HG03045 (cell line): ENCODE measurements at regions not wholly inside any gene's neighbourhood (a gene's known extent, or its start where the extent isn't known, plus 50 kb on each side); places are given as distances from the start of the nearest gene placed in this dataset.

Experiments
- ATAC-seq: cut with Tn5 transposase; IDR thresholded peaks from one replicate; pipeline ENCODE4 v1.9.1; 2021; ENCODE audit warnings: mild to moderate bottlenecking, moderate library complexity; ENCODE audit not compliant: unreplicated experiment

GRCh38 chr6:146902846-146903245 lies 301.4 kb upstream of the STXBP5 start:
- no peak for ATAC-seq

- no peak for ATAC-seq
Measured at GRCh38 chr6:146903451-146903850, 300.8 kb upstream of the STXBP5 start.

- no peak for ATAC-seq
Measured at GRCh38 chr6:146904596-146904995, 299.6 kb upstream of the STXBP5 start.

GRCh38 chr6:146905181-146905704 lies 299.0 kb upstream of the STXBP5 start:
- ATAC-seq: no peak

GRCh38 chr6:146908786-146909185 lies 295.4 kb upstream of the STXBP5 start:
- ATAC-seq: no peak

- ATAC-seq: no peak
Measured at GRCh38 chr6:146909376-146909775, 294.8 kb upstream of the STXBP5 start.

GRCh38 chr6:146909886-146910285 lies 294.3 kb upstream of the STXBP5 start:
- no peak for ATAC-seq

- no peak for ATAC-seq
Measured at GRCh38 chr6:146910611-146911010, 293.6 kb upstream of the STXBP5 start.

GRCh38 chr6:146911635-146912215 lies 292.5 kb upstream of the STXBP5 start:
- ATAC-seq: no peak

GRCh38 chr6:146912730-146913685 lies 291.2 kb upstream of the STXBP5 start:
- no peak for ATAC-seq

- no peak for ATAC-seq
Measured at GRCh38 chr6:146913842-146914488, 290.3 kb upstream of the STXBP5 start.

GRCh38 chr6:146914489-146915483 lies 289.4 kb upstream of the STXBP5 start:
- no peak for ATAC-seq

- no peak for ATAC-seq
Measured at GRCh38 chr6:146915671-146916127, 288.5 kb upstream of the STXBP5 start.

GRCh38 chr6:146916435-146917025 lies 287.7 kb upstream of the STXBP5 start:
- no peak for ATAC-seq

GRCh38 chr6:146917182-146917581 lies 287.0 kb upstream of the STXBP5 start:
- no peak for ATAC-seq

GRCh38 chr6:146917979-146918378 lies 286.2 kb upstream of the STXBP5 start:
- ATAC-seq: no peak

- no peak for ATAC-seq
Measured at GRCh38 chr6:146919017-146919416, 285.2 kb upstream of the STXBP5 start.

- ATAC-seq: no peak
Measured at GRCh38 chr6:146923205-146923833, 280.9 kb upstream of the STXBP5 start.

GRCh38 chr6:146925846-146926245 lies 278.4 kb upstream of the STXBP5 start:
- ATAC-seq: no peak
